ENCODE measurements at regions not wholly inside any gene's neighbourhood (a gene's known extent, or its start where the extent isn't known, plus 50 kb on each side); places are given as distances from the start of the nearest gene placed in this dataset.

DNA sequence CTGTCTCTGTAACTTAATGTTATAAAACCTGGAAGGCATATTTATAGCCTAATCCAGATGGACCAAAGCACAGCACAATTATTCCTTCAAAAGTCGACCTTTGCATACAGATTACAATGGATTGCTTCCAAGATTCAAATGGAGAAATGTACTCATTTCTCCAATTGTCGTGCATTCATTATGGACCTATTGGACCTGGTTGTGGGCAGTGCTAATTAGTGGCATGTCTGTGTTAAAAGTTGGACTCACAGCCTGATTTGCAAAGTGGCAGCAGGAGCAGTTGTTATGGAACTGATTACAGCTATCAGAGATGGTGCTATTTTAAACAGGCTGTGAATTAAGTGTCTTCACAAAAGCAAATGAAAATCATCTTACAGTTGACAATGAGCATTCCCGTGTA is 1529.3 kb upstream of the SLC10A2 start:
- TF ChIP-seq EZH2 (IDR thresholded peaks at IDR 0.05) (no peak), POLR2AphosphoS5 (IDR thresholded peaks at IDR 0.05; ENCODE audit: borderline replicate concordance, low read depth, low read length) (no peak)

All from SK-N-MC (cell line).